GM18907 (cell line): ENCODE measurements at regions not wholly inside any gene's neighbourhood (a gene's known extent, or its start where the extent isn't known, plus 50 kb on each side); places are given as distances from the start of the nearest gene placed in this dataset.

Experiments used
- ATAC-seq: cut with Tn5 transposase; IDR thresholded peaks from one replicate; pipeline ENCODE4 v1.9.1; 2021; ENCODE audit warnings: mild to moderate bottlenecking, moderate library complexity; ENCODE audit not compliant: unreplicated experiment

- ATAC-seq: no peak
These were observed 282.5 kb upstream of the SMARCA2 start for GRCh38 chr9:1732670-1733069.

- ATAC-seq: no peak
These were observed 276.5 kb upstream of the SMARCA2 start for GRCh38 chr9:1738511-1739100.

GRCh38 chr9:1743121-1743960 lies 271.8 kb upstream of the SMARCA2 start:
- no peak for ATAC-seq

DNA sequence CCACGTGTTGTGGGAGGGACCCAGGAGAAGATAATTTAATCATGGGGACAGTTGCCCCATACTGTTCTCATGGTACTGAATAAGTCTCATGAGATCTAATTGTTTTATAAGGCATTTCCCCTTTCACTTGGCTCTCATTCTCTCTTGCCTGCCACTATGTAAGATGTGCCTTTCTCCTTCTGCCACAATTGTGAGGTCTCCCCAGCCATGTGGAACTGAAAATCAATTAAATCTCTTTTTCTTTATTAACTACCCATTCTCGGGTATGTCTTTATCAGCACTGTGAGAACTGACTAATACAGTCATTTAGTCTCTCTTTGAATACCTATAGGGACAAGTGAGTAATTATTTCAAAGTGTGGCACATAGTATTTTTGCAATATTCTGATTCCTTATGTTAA lies 269.2 kb upstream of the SMARCA2 start:
- no peak for ATAC-seq

GRCh38 chr9:1747417-1747967 lies 267.7 kb upstream of the SMARCA2 start:
- ATAC-seq: no peak

GRCh38 chr9:1748407-1748806 lies 266.7 kb upstream of the SMARCA2 start:
- no peak for ATAC-seq

- ATAC-seq: no peak
These were observed 258.0 kb upstream of the SMARCA2 start for GRCh38 chr9:1757186-1757585.

DNA sequence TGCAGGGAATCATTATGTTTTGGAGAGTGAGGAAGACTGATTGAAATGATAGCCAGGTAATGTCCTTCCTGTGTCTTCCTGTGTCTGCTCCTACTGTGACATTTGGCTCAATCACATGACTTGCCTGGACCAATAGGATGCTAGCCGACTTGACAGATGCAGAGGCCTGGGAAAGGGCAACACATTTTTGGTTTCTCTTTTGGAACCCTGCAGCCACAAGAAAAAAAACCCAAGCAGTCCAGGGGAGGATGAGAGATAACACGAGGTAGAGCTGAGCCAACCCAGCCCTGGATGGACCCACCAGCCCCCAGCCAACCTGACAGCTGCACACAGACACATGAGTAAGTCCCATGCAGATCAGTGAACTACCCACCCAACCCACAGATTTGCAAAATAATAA lies 256.1 kb upstream of the SMARCA2 start:
- no peak for ATAC-seq

- no peak for ATAC-seq
These were observed 255.3 kb upstream of the SMARCA2 start for GRCh38 chr9:1759771-1760300.

DNA sequence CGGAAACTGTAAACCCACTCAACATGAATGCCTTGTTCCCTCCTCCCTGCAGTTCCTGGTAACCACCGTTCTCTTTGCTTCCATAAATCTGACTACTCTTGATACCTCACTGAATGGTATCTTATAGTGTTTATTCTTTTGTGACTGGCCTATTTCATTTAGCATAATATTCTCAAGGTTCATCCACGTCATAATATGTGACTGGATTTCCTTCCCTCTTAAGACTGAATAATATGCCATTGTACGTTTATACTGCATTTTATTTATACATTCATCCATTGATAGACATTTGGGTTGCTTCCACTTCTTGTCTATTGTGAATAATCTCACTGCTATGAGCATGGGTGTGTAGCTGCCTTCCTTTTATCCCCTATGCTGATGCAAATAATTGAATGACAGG lies 253.3 kb upstream of the SMARCA2 start:
- no peak for ATAC-seq

- ATAC-seq: no peak
These were observed 249.1 kb upstream of the SMARCA2 start for GRCh38 chr9:1766042-1766441.

- ATAC-seq: no peak
These were observed 246.6 kb upstream of the SMARCA2 start for GRCh38 chr9:1768561-1768960.

- ATAC-seq: no peak
These were observed 243.9 kb upstream of the SMARCA2 start for GRCh38 chr9:1771094-1771789.

GRCh38 chr9:1775230-1775629 lies 239.9 kb upstream of the SMARCA2 start:
- ATAC-seq: no peak

GRCh38 chr9:1776668-1777067 lies 238.5 kb upstream of the SMARCA2 start:
- no peak for ATAC-seq

DNA sequence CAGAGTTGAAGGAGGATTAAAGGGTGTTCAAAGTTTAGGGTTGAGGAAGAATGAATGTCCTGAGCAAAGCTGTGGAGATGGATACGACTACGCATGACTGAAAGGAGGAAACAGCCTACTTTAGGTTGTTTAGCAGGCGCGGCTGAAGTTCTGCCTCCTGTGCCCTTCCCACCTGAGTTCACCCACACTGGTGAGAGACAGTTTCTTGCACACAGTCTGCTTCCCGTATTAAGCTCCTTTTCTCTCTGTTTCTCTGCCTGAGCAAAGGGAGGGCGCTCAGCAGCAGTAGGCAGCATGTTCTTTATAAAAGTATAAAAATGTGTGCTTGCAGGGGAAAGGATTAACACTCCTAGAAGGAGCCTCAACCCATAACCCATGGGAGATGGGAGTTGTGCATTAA lies 224.0 kb upstream of the SMARCA2 start:
- ATAC-seq: no peak

DNA sequence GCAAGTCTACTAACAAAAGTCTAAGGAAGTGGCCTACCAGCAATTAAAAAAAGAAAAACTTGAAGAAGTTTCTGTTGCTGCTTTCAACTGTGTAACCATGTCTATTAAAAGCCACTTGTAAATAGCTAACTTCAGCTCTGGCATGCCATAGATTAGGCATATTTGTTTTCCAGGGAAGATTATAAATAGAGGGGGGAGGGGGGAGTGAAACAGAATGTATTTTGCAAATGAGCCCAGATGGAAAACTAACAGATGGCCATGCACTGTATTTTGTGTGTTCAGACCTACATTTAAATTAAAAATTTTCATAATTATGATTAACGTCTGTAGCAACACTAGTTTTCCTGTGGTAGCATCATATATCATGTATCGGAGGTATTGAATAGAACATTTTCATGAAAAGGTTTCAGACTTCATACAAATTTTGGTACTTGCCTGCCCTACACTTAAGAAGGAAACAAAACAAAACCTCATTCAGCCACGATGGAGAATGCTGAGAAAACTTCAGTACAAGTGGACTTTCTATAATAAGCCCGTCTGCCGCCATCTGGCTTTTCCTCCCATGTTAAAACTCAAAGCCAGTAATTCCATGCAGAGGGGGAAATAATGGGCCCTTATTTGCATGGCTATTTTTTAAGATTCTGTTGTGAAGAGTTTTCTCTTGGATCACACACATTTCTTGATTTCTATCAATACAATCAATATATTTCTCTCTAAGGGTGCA lies 220.4 kb upstream of the SMARCA2 start:
- ATAC-seq: no peak

GRCh38 chr9:1804128-1804865 lies 210.8 kb upstream of the SMARCA2 start:
- ATAC-seq: no peak

- no peak for ATAC-seq
These were observed 185.4 kb upstream of the SMARCA2 start for GRCh38 chr9:1829719-1830118.

DNA sequence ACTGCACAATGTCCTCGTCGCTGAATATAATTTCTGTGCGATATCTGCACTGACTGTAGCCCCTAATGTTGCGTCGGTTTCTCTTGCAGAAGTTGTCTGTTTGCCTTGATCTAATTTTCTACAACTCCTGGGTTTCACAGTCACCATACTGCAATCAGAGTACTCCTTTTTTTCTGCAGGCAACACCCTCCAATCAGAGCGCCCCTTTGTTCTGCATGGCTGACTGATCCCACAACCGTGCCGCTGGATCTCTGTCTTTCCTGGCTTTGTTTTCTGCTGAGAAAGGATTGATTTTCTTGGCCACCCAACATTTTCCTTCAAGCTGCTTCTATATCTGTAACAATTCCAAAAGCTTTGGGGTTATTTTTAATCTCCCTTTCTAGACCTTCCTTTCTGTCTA lies 182.2 kb upstream of the SMARCA2 start:
- ATAC-seq: no peak
